ENCODE measurements at regions not wholly inside any gene's neighbourhood (a gene's known extent, or its start where the extent isn't known, plus 50 kb on each side); places are given as distances from the start of the nearest gene placed in this dataset.

- peak; percentile 5 for DNase-seq
Observed at GRCh38 chr17:72479113-72479512, 358.3 kb downstream of the SOX9 start.

GRCh38 chr17:72481572-72481971, 360.8 kb downstream of the SOX9 start:
- DNase-seq = no peak

GRCh38 chr17:72485596-72485995, 364.8 kb downstream of the SOX9 start:
- DNase-seq = no peak

GRCh38 chr17:72486806-72487205, 366.0 kb downstream of the SOX9 start:
- DNase-seq = no peak

GRCh38 chr17:72487731-72488494, 367.1 kb downstream of the SOX9 start:
- DNase-seq = no peak

DNA sequence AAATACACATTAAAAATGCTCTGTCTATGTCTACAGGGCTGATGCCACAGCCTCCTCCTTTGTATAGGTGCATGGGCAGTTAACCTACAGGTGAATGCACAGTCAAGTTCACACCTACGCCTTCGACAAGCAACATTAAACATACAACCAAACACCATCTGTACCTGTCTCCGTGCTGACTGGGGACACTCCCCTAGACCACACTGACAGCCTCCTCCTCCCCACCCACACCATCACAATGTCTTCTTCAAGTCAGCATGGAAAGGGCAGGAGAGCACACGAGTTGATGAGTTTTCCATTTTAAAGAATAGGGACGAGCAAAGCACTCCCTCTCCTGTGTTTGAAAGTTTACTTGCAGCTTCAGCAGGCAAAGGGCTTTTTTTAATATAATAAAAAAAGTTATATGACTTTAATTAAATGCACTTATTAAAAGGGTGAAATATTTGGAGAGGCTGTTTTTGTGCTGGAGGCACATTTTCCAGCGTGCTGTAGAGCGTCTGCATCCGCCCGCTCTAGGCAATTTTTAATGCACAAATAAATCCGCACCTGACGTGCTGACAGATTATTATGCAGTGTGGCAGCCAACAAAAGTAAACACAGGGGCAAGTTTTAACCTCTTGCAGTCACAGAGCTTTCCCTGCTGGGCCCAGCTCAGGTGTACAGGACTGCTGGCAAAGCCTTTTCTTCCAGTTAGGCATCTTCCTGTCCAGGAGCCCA, 367.9 kb downstream of the SOX9 start:
- no peak for DNase-seq

DNA sequence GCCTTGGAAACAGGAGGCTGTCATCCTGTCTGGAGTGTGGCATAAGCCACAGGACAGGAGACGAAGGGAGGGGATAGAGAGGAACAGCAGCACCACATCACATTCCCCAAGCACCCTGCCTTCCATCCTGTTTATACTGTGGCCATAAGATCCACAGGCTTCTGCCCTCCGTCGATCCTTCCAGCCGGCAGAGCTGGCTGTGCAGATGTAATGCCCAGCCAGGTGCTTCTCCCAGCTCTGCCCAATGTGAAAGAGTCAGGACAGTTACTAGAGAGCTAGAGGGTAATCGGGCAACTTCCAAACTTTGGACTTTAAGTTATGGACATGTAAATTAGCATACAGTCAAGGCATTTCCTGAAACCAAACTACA, 368.4 kb downstream of the SOX9 start:
- DNase-seq = no peak

DNA sequence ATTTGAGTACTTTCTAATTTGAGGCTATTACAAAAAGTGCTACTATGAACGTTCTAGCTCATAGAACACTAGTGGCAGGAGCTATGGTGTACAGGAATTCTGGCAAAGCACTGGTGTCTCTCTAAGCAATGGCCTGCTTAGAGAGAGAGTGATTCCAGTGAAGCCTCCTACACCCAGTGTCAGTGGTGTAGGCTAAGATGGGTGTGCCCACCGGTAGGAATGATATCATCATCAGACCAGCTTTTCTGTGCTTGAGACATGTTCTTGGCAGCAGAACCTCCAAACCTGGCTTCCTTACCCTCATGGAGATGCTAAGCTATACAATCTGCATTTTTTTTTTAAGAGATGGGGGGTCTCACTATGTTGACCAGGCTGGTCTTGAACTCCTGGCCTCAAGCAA, 370.3 kb downstream of the SOX9 start:
- DNase-seq = no peak

DNA sequence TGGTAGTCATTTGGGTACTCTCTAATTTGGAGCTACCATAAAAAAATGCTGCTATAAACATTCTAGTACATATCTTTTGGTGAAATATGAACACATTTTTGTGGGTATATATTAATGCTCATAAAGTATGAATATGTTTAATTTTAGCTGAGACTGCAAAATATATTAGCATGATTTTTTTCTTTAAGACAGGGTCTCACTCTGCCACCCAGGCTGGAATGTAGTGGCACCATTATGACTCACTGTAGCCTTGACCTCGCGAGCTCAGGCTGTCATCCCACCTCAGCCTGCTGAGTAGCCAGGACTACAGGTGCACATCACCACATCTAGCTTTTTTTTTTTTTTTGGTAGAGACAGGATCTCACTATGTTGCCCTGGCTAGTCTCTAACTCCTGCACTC, 371.7 kb downstream of the SOX9 start:
- no peak for DNase-seq

GRCh38 chr17:72492941-72493340, 372.1 kb downstream of the SOX9 start:
- no peak for DNase-seq

GRCh38 chr17:72494566-72494965, 373.7 kb downstream of the SOX9 start:
- no peak for DNase-seq

DNA sequence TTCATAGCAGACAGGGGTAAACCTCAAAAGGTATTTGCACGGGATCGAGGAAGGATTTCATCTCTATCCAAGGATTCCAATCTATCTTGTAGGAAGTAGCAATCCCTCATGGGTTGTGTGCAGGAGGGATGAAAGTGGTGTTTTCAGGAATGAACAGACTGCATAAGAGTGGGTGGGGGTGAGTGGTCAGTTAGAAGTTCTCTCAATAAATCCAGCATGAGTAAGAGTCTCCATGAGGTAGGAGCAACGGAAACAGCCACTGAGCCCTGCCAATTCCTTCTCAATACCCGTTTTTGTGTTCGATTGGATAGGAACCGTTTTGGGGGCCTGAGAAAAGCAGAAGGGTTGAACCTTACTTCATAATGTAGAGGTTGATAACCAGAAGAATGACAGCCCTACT, 375.6 kb downstream of the SOX9 start:
- DNase-seq = no peak

DNA sequence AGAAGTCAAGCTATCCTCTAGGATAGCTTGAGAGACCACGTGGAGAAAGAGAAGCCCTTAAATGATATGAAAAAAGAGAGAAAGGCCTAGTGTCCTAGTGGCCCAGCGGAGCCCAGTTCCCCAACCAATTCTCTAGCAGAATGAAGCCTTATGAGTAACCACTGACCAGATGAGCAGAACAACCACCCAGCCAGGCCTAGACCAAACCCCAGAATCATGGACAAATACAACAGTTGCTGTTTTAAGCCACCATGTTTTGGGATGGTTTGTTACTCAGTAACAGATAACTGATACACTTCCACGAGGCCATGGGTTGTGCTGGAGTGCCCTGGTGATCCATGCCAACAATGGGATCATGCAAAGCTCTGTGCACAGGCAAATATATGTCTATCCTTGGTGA, 377.1 kb downstream of the SOX9 start:
- no peak for DNase-seq

- DNase-seq = no peak
Observed at GRCh38 chr17:72498364-72499210, 377.8 kb downstream of the SOX9 start.

DNA sequence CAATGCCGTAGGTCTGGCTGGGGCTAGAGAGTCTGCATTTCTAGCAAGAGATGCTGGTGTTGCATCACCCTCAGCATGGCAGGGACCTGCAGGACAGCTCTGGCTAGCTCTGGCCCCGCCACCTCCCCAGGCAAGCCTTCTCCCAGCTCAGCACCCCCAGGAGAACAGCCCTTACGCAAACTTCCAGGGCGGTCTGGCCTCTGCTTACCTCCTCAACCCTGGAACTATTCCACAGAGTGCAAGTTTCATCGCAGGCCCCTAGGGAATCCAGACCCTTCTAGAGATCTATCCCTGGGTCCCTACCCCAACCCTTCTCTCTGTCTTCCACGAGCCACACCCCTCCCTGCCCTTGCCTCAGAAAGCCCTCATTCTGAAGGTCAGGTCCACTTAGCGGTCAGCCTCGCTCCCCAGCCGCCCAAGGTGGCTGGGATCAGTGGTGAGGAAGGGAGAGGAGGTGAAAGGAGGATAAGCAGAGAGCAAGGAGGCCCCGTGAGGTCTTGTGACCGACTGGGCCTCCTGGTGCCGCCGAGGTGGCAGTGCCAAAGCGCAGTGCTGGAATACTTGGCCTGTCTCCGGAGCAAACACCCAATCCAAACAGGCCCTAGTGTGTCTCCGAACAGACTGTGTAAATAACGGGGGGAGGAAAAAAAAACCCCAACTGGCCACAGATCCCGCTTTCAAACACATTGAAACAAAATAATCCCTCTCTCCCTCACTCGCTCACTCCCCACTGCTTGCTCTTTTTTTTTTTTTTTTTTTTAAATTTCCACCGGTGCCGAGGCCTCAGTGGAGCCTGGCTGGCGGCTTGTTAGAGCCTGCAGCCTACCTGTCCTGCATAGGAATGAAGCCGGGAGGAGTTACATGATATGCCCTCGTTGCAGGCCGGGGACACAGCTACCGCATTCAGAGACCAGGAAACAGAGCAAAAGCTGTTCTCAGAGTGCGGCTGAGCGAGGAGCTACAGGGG, 380.9 kb downstream of the SOX9 start:
- no peak for DNase-seq

DNA sequence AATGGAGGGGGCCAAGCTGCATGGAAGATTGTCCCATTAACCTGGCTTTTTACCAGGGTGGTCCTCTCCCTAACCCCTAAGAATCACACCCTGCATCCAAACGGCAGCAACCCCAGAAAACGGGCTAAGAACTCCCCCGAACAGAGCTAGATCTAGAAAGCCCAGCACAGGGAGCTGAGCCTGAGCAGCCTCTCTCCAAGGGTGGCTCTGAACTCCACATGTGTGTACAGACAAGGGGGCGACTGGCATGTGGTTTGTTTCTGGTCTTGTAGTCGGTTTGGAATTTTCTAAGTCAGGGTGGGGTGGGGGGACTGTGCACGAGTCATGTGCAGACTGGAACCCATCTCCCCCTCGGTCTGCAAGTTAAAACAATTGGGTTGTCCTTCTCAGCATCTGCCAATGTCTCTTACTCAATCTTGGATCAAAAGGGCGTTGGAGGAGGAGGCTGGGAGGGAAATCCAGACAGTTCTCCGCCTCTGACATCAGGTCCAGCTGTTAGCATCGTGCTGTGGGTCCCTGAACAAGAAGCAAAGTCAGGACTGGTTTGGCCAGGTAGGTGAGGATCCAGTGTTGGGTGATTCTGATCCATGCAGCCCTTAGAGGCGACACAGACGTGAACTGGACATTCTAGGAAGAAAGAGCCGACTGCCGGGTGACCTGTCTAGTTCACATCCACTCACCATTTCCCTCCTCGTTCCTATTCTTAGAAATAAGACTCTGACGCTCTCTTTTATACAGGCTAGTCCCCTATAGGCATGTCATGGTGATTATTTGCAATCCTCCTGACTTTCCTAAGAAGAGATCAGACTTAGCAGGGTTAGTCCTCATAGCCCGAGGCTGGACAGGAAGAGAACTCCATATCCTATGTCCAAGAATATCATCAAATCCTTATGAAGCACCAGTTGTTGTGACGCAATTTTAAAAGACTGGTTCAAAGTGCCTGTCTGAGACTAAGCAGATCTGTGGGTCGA, 381.8 kb downstream of the SOX9 start:
- DNase-seq = no peak

DNA sequence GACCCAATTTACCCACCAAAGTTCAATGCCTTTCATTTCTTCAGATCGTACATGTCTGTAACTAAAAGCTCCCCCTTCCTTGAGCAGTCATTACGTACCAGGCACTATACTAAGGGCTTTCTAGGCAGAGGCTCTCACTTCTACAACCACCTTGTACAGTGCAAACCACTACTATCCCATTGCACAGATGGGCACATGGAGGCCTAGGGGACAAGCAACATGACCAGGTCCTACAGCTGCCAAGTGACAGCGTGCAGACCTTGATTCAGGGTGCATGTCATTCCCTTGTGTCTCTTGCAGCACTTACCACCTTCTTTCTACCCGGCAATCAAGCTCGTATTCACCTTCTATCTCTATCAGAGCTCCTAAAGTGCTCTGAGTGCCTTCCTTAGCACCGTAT, 382.7 kb downstream of the SOX9 start:
- no peak for DNase-seq

GRCh38 chr17:72504783-72505182, 384.0 kb downstream of the SOX9 start:
- DNase-seq = no peak

GRCh38 chr17:72506773-72507172, 386.0 kb downstream of the SOX9 start:
- DNase-seq = no peak

DNA sequence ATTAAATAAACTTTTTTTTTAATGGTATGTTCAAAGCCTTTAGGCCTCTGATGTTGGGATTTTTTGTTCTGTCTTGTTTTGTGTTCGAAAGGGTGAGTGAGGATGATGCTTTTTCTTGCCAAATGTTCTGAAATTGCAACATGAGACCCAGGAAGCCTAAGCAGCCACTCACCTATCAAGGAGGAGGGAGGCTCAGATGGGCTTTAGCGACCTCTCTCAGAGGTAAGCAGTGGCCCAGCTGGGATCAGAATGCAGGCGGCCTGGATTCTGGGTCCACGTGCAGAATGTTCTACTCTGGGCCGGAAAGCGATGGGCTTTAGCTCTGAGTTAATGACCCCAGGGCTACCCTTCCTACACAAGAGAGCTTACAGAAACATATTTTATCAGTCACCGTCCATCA, 386.6 kb downstream of the SOX9 start:
- DNase-seq = no peak

GRCh38 chr17:72510351-72511016, 389.7 kb downstream of the SOX9 start:
- DNase-seq = no peak
